Progenitor cell of endocrine pancreas (in vitro differentiated cells): ENCODE measurements at regions not wholly inside any gene's neighbourhood (a gene's known extent, or its start where the extent isn't known, plus 50 kb on each side); places are given as distances from the start of the nearest gene placed in this dataset.

Source experiments
- DNase-seq: peaks from one replicate; pipeline ENCODE4 v3.0.0; 2021; ENCODE audit warnings: low spot score; ENCODE audit not compliant: unreplicated experiment
- H3K27ac Mint-ChIP-seq: 2 replicates; pipeline ENCODE4 v1.8.0; 2021; ENCODE audit warnings: mild to moderate bottlenecking, moderate library complexity, mixed read lengths
- H3K27me3 Mint-ChIP-seq: 2 replicates; pipeline ENCODE4 v1.8.0; 2021; ENCODE audit warnings: mixed read lengths
- H3K36me3 Mint-ChIP-seq: 2 replicates; pipeline ENCODE4 v1.8.0; 2022; ENCODE audit warnings: mixed read lengths; ENCODE audit not compliant: insufficient read depth
- H3K4me1 Mint-ChIP-seq: 2 replicates; pipeline ENCODE4 v1.8.0; 2021; ENCODE audit warnings: low read depth, mixed read lengths
- H3K4me3 Mint-ChIP-seq: 2 replicates; pipeline ENCODE4 v1.8.0; 2021; ENCODE audit warnings: low read depth, mild to moderate bottlenecking, moderate library complexity, mixed read lengths
- H3K9me3 Mint-ChIP-seq: 2 replicates; pipeline ENCODE4 v1.8.0; 2021; ENCODE audit warnings: low read depth, mixed read lengths
- TF ChIP-seq, protein P1 (sequence below): fragments of 200-600 bp; sonication (generic); IDR thresholded peaks from one replicate; pipeline ENCODE4 v1.5.0; 2021; ENCODE audit warnings: antibody characterized with exemption, mild to moderate bottlenecking; ENCODE audit not compliant: unreplicated experiment

DNA sequence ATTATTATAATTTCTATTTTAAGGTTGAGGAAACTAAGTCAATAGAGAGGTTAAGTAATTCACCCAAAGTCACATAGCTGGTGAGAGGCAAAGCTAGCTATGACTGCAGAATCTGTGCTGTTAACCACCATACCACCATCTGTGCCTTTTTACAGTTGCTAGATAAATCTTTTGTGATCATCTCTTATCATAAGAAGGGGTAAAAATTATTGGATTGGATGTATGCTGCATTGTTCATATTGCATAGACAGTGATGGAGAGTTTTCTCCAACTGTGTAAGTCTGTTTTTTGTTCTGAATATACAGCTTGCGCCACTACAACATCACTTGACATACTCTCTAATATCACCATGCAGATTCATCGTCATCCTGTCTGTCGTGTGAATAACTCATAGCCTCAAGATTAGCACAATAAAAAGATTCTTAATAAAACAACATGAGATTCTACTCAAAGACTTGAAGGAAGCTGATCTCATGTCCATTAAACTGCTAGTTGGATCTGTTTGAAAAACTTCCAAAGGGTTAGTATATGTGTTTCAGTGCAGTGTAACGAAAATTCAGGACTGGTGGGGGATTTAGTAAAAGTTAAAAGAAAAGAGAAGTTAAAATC is 495.9 kb downstream of the SPRY1 start:
- Mint-ChIP-seq H3K36me3 (no peaks in the 10 kb centered on the region), H3K4me1 (peaks cover 7% of the 10 kb centered on the region), H3K4me3 (no peak overlapping the region), H3K27me3 (no peaks in the 10 kb centered on the region), H3K27ac (no peak overlapping the region), H3K9me3 (no peaks in the 10 kb centered on the region)
- DNase-seq: no peak
- TF ChIP-seq, protein P1, sequence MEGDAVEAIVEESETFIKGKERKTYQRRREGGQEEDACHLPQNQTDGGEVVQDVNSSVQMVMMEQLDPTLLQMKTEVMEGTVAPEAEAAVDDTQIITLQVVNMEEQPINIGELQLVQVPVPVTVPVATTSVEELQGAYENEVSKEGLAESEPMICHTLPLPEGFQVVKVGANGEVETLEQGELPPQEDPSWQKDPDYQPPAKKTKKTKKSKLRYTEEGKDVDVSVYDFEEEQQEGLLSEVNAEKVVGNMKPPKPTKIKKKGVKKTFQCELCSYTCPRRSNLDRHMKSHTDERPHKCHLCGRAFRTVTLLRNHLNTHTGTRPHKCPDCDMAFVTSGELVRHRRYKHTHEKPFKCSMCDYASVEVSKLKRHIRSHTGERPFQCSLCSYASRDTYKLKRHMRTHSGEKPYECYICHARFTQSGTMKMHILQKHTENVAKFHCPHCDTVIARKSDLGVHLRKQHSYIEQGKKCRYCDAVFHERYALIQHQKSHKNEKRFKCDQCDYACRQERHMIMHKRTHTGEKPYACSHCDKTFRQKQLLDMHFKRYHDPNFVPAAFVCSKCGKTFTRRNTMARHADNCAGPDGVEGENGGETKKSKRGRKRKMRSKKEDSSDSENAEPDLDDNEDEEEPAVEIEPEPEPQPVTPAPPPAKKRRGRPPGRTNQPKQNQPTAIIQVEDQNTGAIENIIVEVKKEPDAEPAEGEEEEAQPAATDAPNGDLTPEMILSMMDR: no peak

DNA sequence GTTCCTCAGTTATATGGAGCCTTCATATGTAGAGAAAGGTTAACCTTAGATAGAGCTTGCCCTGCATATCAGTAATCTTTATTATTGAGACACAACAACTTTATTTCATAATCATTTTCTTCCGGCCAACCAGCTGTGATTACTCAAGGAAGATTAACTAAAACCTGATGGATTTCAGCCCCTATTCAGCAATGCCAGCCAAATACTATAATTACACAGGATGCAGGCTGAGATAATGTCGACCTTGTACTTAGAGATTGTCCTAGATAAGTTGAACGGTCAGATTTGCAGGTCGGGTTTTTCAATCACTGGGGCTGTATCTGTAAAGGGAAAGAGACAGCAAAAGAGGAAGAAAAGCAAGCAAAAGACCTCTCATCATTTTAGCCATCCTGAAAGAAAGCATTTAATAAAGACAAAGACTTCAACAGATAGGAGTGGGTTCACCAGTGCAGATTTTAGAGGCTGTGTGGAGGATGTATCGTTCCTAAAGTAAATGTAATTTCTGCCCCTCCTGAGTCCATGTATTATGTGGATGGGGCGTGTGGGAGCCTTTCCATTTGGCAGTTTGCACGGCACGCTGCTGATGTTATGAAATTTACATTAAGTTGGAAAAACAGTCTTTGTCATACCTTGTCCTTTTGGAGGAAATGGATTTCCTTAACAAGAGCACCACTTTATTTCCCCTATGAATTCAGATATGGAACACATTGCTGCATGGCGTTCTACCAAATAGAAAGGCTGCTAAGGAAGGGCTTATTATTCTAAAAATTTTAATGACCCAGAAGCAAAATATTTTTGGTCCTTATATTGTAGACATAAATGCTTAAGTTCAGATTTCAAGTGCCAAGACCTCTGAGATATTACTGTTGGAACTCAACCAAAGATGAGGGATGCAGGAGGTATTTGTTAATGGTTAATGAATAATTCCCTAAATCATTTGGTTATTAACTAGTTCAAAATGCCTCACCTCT is 496.7 kb downstream of the SPRY1 start:
- H3K4me1 Mint-ChIP-seq: peaks cover 7% of the 10 kb centered on the region
- no peaks in the 10 kb centered on the region for H3K27me3 Mint-ChIP-seq
- H3K36me3 Mint-ChIP-seq: no peaks in the 10 kb centered on the region
- no peak overlapping the region for H3K4me3 Mint-ChIP-seq
- DNase-seq: no peak
- TF ChIP-seq, protein P1: no peak
- H3K9me3 Mint-ChIP-seq: no peaks in the 10 kb centered on the region
- no peak overlapping the region for H3K27ac Mint-ChIP-seq

DNA sequence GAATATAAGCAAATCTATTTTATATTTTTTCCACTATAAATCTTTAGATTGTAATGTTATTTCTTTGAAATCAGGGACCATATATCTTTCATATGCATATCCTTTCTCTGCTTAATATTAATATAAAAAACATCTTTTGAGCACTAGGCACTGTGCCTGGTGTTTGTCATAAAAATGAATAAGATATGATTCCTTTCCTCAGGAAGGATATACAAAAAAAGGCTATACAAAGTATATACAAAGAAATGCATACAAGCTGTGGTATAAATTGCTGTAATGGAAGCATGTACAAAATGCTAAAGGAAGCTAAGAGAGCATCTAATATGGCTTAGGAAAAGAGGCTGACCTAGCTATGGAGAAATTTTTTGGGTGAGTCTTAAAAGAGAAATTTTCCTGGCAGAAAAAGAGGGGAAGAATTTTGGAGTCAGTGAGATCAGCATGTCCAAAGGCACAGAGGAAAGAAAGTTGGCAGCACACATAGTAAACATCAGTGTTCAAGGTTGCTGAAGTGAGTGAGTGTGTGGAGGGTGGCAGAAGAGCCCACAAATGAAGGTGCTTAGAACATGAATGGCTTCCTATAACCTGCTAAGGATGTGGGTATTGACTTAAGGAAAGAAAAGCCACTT is 500.0 kb downstream of the SPRY1 start:
- Mint-ChIP-seq H3K36me3 (no peaks in the 10 kb centered on the region), H3K4me1 (peaks cover 3% of the 10 kb centered on the region), H3K4me3 (no peak overlapping the region), H3K9me3 (no peaks in the 10 kb centered on the region), H3K27ac (no peak overlapping the region), H3K27me3 (no peaks in the 10 kb centered on the region)
- no peak for DNase-seq
- TF ChIP-seq, protein P1: no peak

GRCh38 chr4:123898946-123899666 is 502.5 kb downstream of the SPRY1 start:
- no peak for DNase-seq
- Mint-ChIP-seq H3K27ac (no peak overlapping the region), H3K9me3 (no peaks in the 10 kb centered on the region), H3K36me3 (no peaks in the 10 kb centered on the region), H3K4me3 (no peak overlapping the region), H3K27me3 (no peaks in the 10 kb centered on the region), H3K4me1 (no peaks in the 10 kb centered on the region)
- TF ChIP-seq, protein P1: no peak

DNA sequence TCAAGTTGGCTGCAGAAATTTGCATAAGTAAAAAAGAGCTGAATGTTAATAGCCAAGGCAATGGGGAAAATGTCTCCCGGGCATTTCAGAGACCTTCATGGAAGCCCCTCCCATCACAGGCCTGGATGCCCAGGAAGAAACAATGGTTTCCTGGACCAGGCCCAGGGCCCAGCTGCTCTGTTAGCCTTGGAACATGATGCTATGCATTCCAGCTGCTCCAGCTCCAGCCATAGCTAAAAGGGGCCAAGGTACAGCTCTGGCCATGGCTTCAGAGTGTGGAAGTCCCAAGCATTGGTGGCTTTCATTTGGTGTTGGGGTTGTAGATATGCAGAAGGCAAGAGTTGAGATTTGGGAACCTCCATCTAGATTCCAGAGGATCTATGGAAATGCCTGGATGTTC is 508.3 kb downstream of the SPRY1 start:
- Mint-ChIP-seq H3K27me3 (no peaks in the 10 kb centered on the region), H3K4me3 (no peak overlapping the region), H3K9me3 (no peaks in the 10 kb centered on the region), H3K36me3 (no peaks in the 10 kb centered on the region), H3K4me1 (no peaks in the 10 kb centered on the region), H3K27ac (no peak overlapping the region)
- DNase-seq: no peak
- TF ChIP-seq, protein P1: no peak
